ENCODE measurements at regions not wholly inside any gene's neighbourhood (a gene's known extent, or its start where the extent isn't known, plus 50 kb on each side); places are given as distances from the start of the nearest gene placed in this dataset.
"Not testable (repeated sequence)": the region's sequence is repeated elsewhere in the genome, so short reads cannot be mapped to it uniquely, and the experiment has no call there.

GRCh38 chr3:124144035-124144814 is 152.3 kb upstream of the ROPN1 start:
- no peak for DNase-seq (ENCODE audit: low read depth)
- no peak for TF ChIP-seq CTCF (IDR thresholded peaks at IDR 0.05; ENCODE audit: insufficient read depth, low read depth, low read length, missing control alignments)
- H3K4me3 ChIP-seq (ENCODE audit: low read depth, low read length), result no peak overlapping the region

- no peak for DNase-seq (ENCODE audit: low read depth)
- no peak for TF ChIP-seq CTCF (IDR thresholded peaks at IDR 0.05; ENCODE audit: insufficient read depth, low read depth, low read length, missing control alignments)
- H3K4me3 ChIP-seq (ENCODE audit: low read depth, low read length), result no peak overlapping the region
Measured at GRCh38 chr3:124147429-124147828, 155.5 kb upstream of the ROPN1 start.

DNA sequence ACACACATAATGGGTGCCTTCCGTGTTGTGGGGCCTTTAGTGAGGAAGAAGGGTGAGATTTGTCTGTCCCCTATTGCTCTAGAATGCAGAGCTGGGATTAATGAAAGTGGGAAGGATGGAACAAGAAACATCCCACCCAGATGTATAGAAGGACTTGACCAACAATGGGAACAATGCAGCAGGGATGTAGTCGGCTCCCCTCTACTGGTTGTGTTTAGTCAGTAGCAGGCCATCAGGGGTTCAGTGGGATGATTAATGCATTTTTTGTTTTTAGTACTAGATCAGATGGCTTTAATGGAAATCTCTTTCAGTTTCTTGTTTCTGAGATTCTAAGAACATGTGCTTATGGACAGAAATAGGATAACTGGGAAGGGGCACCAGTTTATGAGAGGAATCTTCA is 156.0 kb upstream of the ROPN1 start:
- H3K4me3 ChIP-seq (ENCODE audit: low read depth, low read length), result no peak overlapping the region
- no peak for TF ChIP-seq CTCF (IDR thresholded peaks at IDR 0.05; ENCODE audit: insufficient read depth, low read depth, low read length, missing control alignments)
- no peak for DNase-seq (ENCODE audit: low read depth)

DNA sequence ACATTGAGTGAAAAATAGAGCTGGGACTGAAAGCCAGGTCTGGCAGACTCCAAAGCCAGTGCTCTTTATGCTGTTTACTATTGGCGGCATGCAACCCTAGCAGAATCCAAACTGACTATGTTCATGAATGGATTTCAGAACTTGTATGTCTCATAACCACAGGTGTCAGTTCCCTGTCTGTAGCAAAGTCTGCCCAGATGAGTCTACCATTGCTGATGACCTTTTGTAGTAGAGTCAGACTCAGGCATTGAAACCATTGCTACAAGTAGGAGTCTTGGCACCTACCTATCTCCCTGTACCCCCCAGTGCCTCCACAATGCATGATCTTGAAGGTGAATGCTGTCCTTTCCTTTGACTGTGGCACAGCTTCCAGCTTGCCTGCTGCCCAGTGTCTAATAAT is 157.2 kb upstream of the ROPN1 start:
- no peak for TF ChIP-seq CTCF (IDR thresholded peaks at IDR 0.05; ENCODE audit: insufficient read depth, low read depth, low read length, missing control alignments)
- no peak overlapping the region for H3K4me3 ChIP-seq (ENCODE audit: low read depth, low read length)
- no peak for DNase-seq (ENCODE audit: low read depth)

DNA sequence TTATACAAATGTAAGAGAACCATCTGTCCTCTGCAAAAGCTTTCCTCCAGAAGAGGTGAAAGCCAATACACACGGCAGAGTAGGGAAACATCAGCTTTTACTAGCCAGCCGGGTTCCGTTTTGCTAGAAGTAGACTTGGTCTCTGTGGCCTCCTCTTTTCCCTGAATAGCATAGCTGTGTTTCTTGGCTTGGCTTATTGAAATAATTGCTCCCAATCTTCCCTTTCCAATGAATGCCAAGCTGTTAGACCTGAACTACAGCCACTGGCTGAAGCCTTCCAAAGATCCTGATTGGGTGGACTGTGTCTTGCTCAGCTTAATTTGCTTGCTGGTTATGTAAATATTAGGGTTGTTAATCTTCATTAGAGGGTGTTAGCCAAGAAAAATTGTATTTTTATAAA is 157.8 kb upstream of the ROPN1 start:
- no peak overlapping the region for H3K4me3 ChIP-seq (ENCODE audit: low read depth, low read length)
- no peak for TF ChIP-seq CTCF (IDR thresholded peaks at IDR 0.05; ENCODE audit: insufficient read depth, low read depth, low read length, missing control alignments)
- DNase-seq (ENCODE audit: low read depth), result no peak

DNA sequence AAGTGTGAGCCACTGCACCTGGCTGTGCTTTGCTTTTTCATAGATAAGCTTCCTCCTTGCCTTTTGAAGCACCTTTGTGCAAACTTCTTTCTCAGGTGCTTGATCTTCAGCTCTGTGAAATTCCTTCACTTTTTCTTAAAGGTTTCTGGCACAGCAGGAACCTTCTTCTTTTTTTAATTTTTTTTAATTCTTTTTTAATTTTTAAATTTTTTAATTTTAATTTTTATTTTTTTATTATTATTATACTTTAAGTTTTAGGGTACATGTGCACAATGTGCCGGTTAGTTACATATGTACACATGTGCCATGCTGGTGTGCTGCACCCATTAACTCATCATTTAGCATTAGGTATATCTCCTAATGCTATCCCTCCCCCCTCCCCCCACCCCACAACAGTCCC is 161.0 kb upstream of the ROPN1 start:
- not testable (repeated sequence) for H3K4me3 ChIP-seq (ENCODE audit: low read depth, low read length); DNase-seq (ENCODE audit: low read depth)

GRCh38 chr3:124156866-124157712 is 165.2 kb upstream of the ROPN1 start:
- no peak for TF ChIP-seq CTCF (IDR thresholded peaks at IDR 0.05; ENCODE audit: insufficient read depth, low read depth, low read length, missing control alignments)
- H3K4me3 ChIP-seq (ENCODE audit: low read depth, low read length), result no peak overlapping the region
- no peak for DNase-seq (ENCODE audit: low read depth)
